ENCODE measurements at regions not wholly inside any gene's neighbourhood (a gene's known extent, or its start where the extent isn't known, plus 50 kb on each side); places are given as distances from the start of the nearest gene placed in this dataset.

- DNase-seq, result no peak
Observed at GRCh38 chr20:50455656-50456451, 54.3 kb upstream of the PTPN1 start.

DNA sequence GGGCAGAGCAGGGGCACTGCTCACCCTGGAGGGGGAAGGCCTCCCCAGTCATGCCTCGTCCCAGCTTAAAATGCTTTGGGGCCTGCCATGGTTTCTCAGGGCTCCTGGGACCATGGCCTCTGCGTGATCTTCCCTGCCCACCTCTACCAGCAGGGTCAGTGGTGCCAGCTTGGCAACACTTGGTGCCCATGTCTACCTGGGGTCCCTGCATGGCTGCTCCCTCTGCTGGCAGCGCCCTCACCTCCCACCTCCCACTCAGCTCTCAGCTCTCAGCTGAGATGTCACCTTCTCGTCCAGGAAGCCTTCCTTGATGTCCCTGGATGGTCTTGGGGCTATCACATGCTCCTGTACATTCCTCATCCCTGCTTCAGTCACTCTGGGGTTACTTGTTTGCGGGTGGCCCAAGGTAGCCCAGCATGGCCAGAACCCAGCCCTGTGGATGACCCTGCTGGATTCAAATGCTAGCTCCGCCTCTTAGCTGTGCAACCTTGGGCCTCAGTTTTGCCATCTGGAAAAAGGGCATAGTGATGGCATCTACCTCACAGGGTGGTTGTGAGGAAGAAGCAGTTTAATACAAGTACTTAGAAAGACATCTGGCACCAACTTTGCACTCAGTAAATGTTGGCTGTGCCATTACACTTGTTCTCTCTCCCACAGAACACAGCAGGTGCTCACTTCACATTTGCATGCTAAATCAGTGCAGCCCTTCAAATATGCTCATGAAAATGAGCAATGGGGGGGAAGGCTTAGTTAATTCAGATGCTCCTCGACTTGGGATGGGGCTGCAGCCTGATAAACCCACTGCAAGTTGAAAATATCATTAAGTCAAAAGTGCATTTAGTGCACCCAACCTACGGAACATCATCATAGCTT, 53.5 kb upstream of the PTPN1 start:
- DNase-seq, result no peak

GRCh38 chr20:50459124-50459918, 50.9 kb upstream of the PTPN1 start:
- no peak for DNase-seq

- DNase-seq, result no peak
Observed at GRCh38 chr20:50460115-50460607, 50.0 kb upstream of the PTPN1 start.

Measured in activated CD4-positive, CD25-positive, alpha-beta regulatory T cell treated with anti-CD3 and anti-CD28 coated beads, Interleukin-2, amount 50 U/mL, for 72 hours (primary cell).